DOHH2 (cell line): ENCODE measurements at regions not wholly inside any gene's neighbourhood (a gene's known extent, or its start where the extent isn't known, plus 50 kb on each side); places are given as distances from the start of the nearest gene placed in this dataset.

Source experiments
- CTCF ChIP-seq: fragments of 200-600 bp; sonication (generic); IDR thresholded peaks from one replicate; pipeline ENCODE4 v1.5.1; 2014; ENCODE audit warnings: antibody characterized with exemption, mild to moderate bottlenecking, low read depth, low read length; ENCODE audit not compliant: poor library complexity, severe bottlenecking
- EZH2phosphoT487 ChIP-seq: fragments of 200-600 bp; sonication (generic); IDR thresholded peaks from 2 replicates; pipeline ENCODE4 v1.6.1; 2017; ENCODE audit warnings: borderline replicate concordance, mild to moderate bottlenecking, antibody characterized with exemption, low read length, moderate library complexity, mixed read lengths

GRCh38 chr14:71726580-71727021 lies 205.6 kb upstream of the RGS6 start:
- TF ChIP-seq CTCF, result no peak
- TF ChIP-seq EZH2phosphoT487, result no peak
